IPS DF 6.9 (cell line): ENCODE measurements at regions not wholly inside any gene's neighbourhood (a gene's known extent, or its start where the extent isn't known, plus 50 kb on each side); places are given as distances from the start of the nearest gene placed in this dataset.
"Not testable (repeated sequence)": the region's sequence is repeated elsewhere in the genome, so short reads cannot be mapped to it uniquely, and the experiment has no call there.

ENCODE experiments used
- DNase-seq: peaks from one replicate; pipeline ENCODE4 v3.0.0-alpha.2; 2013; ENCODE audit warnings: low read depth, low spot score
- H3K27ac ChIP-seq: one replicate; pipeline ENCODE4 v1.5.1; 2013; ENCODE audit warnings: low read length, control low read depth
- H3K27me3 ChIP-seq: 2 replicates; pipeline ENCODE4 v1.6.1; 2013; ENCODE audit warnings: mild to moderate bottlenecking, low read length; ENCODE audit not compliant: control insufficient read depth, insufficient read depth
- H3K36me3 ChIP-seq: 2 replicates; pipeline ENCODE4 v1.6.1; 2013; ENCODE audit warnings: low read length; ENCODE audit not compliant: control insufficient read depth, insufficient read depth
- H3K4me1 ChIP-seq: 2 replicates; pipeline ENCODE4 v1.6.1; 2013; ENCODE audit warnings: low read length; ENCODE audit not compliant: control insufficient read depth, insufficient read depth
- H3K4me3 ChIP-seq: 2 replicates; pipeline ENCODE4 v1.5.1; 2013; ENCODE audit warnings: mild to moderate bottlenecking, low read length
- H3K9me3 ChIP-seq: 2 replicates; pipeline ENCODE4 v1.6.1; 2013; ENCODE audit warnings: low read length, inconsistent platforms; ENCODE audit not compliant: control insufficient read depth, insufficient read depth
- WGBS: extraction: QIAGEN DNeasy Blood & Tissue Kit; methylation state at CpG from one replicate; pipeline ENCODE4 v1.1.7; 2013; ENCODE audit warnings: mixed read lengths, missing lambda C conversion rate; ENCODE audit not compliant: insufficient read length, insufficient coverage; 5-methylcytosine and 5-hydroxymethylcytosine counted together

GRCh38 chr9:1156794-1157550 is 106.8 kb downstream of the DMRT2 start:
- Histone ChIP-seq H3K27ac (no peak overlapping the region), H3K4me1 (no peaks in the 10 kb centered on the region), H3K4me3 (no peak overlapping the region), H3K36me3 (no peaks in the 10 kb centered on the region), H3K9me3 (no peaks in the 10 kb centered on the region), H3K27me3 (no peaks in the 10 kb centered on the region)
- no CpG with 5 or more reads among the region's 4 CpGs for WGBS
- DNase-seq = no peak

- H3K4me1 ChIP-seq = no peaks in the 10 kb centered on the region
- WGBS = no CpG with 5 or more reads among the region's 1 CpG
- no peaks in the 10 kb centered on the region for H3K9me3 ChIP-seq
- H3K27me3 ChIP-seq = no peaks in the 10 kb centered on the region
- DNase-seq = no peak
- no peak overlapping the region for H3K4me3 ChIP-seq
- no peaks in the 10 kb centered on the region for H3K36me3 ChIP-seq
- H3K27ac ChIP-seq = no peak overlapping the region
Measured at GRCh38 chr9:1157836-1158235, 107.7 kb downstream of the DMRT2 start.

- H3K27ac ChIP-seq = no peak overlapping the region
- WGBS = no CpG with 5 or more reads among the region's 3 CpGs
- H3K36me3 ChIP-seq = no peaks in the 10 kb centered on the region
- no peak for DNase-seq
- H3K9me3 ChIP-seq = no peaks in the 10 kb centered on the region
- no peak overlapping the region for H3K4me3 ChIP-seq
- H3K27me3 ChIP-seq = no peaks in the 10 kb centered on the region
- no peaks in the 10 kb centered on the region for H3K4me1 ChIP-seq
Measured at GRCh38 chr9:1170918-1171317, 120.8 kb downstream of the DMRT2 start.

- DNase-seq = no peak
- Histone ChIP-seq H3K36me3 (no peaks in the 10 kb centered on the region), H3K9me3 (no peaks in the 10 kb centered on the region), H3K4me3 (no peak overlapping the region), H3K27ac (no peak overlapping the region), H3K27me3 (no peaks in the 10 kb centered on the region), H3K4me1 (no peaks in the 10 kb centered on the region)
- WGBS = no CpG with 5 or more reads among the region's 5 CpGs
Measured at GRCh38 chr9:1171546-1171945, 121.4 kb downstream of the DMRT2 start.

- no peaks in the 10 kb centered on the region for H3K27me3 ChIP-seq
- DNase-seq = no peak
- H3K4me3 ChIP-seq = no peak overlapping the region
- no peaks in the 10 kb centered on the region for H3K4me1 ChIP-seq
- H3K36me3 ChIP-seq = no peaks in the 10 kb centered on the region
- no CpG with 5 or more reads among the region's 3 CpGs for WGBS
- H3K9me3 ChIP-seq = no peaks in the 10 kb centered on the region
- H3K27ac ChIP-seq = no peak overlapping the region
Measured at GRCh38 chr9:1173211-1173610, 123.1 kb downstream of the DMRT2 start.

- no CpG with 5 or more reads among the region's 6 CpGs for WGBS
- Histone ChIP-seq H3K27ac (no peak overlapping the region), H3K27me3 (no peaks in the 10 kb centered on the region), H3K4me1 (no peaks in the 10 kb centered on the region), H3K4me3 (no peak overlapping the region), H3K9me3 (no peaks in the 10 kb centered on the region), H3K36me3 (no peaks in the 10 kb centered on the region)
- DNase-seq = no peak
Measured at GRCh38 chr9:1173993-1174392, 123.8 kb downstream of the DMRT2 start.

GRCh38 chr9:1179366-1179765 is 129.2 kb downstream of the DMRT2 start:
- DNase-seq = no peak
- H3K27me3 ChIP-seq = no peaks in the 10 kb centered on the region
- no peak overlapping the region for H3K4me3 ChIP-seq
- no peaks in the 10 kb centered on the region for H3K9me3 ChIP-seq
- H3K4me1 ChIP-seq = no peaks in the 10 kb centered on the region
- no CpG with 5 or more reads among the region's 2 CpGs for WGBS
- no peaks in the 10 kb centered on the region for H3K36me3 ChIP-seq
- no peak overlapping the region for H3K27ac ChIP-seq

- H3K36me3 ChIP-seq = no peaks in the 10 kb centered on the region
- no peak overlapping the region for H3K27ac ChIP-seq
- no peaks in the 10 kb centered on the region for H3K27me3 ChIP-seq
- no peak for DNase-seq
- no peaks in the 10 kb centered on the region; the same call in 1 of the 2 replicates for H3K9me3 ChIP-seq
- H3K4me1 ChIP-seq = no peaks in the 10 kb centered on the region
- no peak overlapping the region for H3K4me3 ChIP-seq
Measured at GRCh38 chr9:1184146-1184545, 134.0 kb downstream of the DMRT2 start.

- H3K27ac ChIP-seq, H3K4me1 ChIP-seq, H3K36me3 ChIP-seq, H3K27me3 ChIP-seq, H3K4me3 ChIP-seq, H3K9me3 ChIP-seq, DNase-seq: not testable (repeated sequence)
- WGBS = no CpG with 5 or more reads among the region's 9 CpGs
Measured at GRCh38 chr9:1187137-1187536, 137.0 kb downstream of the DMRT2 start.

- not testable (repeated sequence) for DNase-seq, H3K4me1 ChIP-seq, H3K4me3 ChIP-seq, H3K27ac ChIP-seq, H3K27me3 ChIP-seq, H3K36me3 ChIP-seq, H3K9me3 ChIP-seq
- no CpG with 5 or more reads among the region's 5 CpGs for WGBS
Measured at GRCh38 chr9:1195636-1196035, 145.5 kb downstream of the DMRT2 start.

GRCh38 chr9:1198085-1198484 is 147.9 kb downstream of the DMRT2 start:
- Histone ChIP-seq H3K36me3 (no peaks in the 10 kb centered on the region), H3K27me3 (no peaks in the 10 kb centered on the region), H3K9me3 (no peaks in the 10 kb centered on the region), H3K27ac (no peak overlapping the region), H3K4me1 (no peaks in the 10 kb centered on the region), H3K4me3 (no peak overlapping the region)
- no peak for DNase-seq
- no CpG with 5 or more reads among the region's 1 CpG for WGBS
